ENCODE measurements at regions not wholly inside any gene's neighbourhood (a gene's known extent, or its start where the extent isn't known, plus 50 kb on each side); places are given as distances from the start of the nearest gene placed in this dataset.

GRCh38 chr2:125041846-125042245, 1016.8 kb downstream of the CNTNAP5 start:
- DNase-seq (ENCODE audit: low read depth in 1 of 2, low spot score in 1 of 2): no peak

GRCh38 chr2:125042727-125043126, 1017.6 kb downstream of the CNTNAP5 start:
- no peak for DNase-seq (ENCODE audit: low read depth in 1 of 2, low spot score in 1 of 2)

GRCh38 chr2:125070726-125071505, 1045.8 kb downstream of the CNTNAP5 start:
- no peak for DNase-seq (ENCODE audit: low read depth in 1 of 2, low spot score in 1 of 2)

- no peak for DNase-seq (ENCODE audit: low read depth in 1 of 2, low spot score in 1 of 2)
Measured at GRCh38 chr2:125073440-125073839, 1048.4 kb downstream of the CNTNAP5 start.

GRCh38 chr2:125085904-125086303, 1060.8 kb downstream of the CNTNAP5 start:
- DNase-seq (ENCODE audit: low read depth in 1 of 2, low spot score in 1 of 2): no peak

- no peak for DNase-seq (ENCODE audit: low read depth in 1 of 2, low spot score in 1 of 2)
Measured at GRCh38 chr2:125086313-125087184, 1061.5 kb downstream of the CNTNAP5 start.

GRCh38 chr2:125092276-125093009, 1067.4 kb downstream of the CNTNAP5 start:
- DNase-seq (ENCODE audit: low read depth in 1 of 2, low spot score in 1 of 2): no peak

- no peak for DNase-seq (ENCODE audit: low read depth in 1 of 2, low spot score in 1 of 2)
Measured at GRCh38 chr2:125095826-125096225, 1070.7 kb downstream of the CNTNAP5 start.

- no peak for DNase-seq (ENCODE audit: low read depth in 1 of 2, low spot score in 1 of 2)
Measured at GRCh38 chr2:125106710-125107109, 1081.6 kb downstream of the CNTNAP5 start.

GRCh38 chr2:125107446-125107845, 1082.4 kb downstream of the CNTNAP5 start:
- no peak for DNase-seq (ENCODE audit: low read depth in 1 of 2, low spot score in 1 of 2)

GRCh38 chr2:125108251-125108650, 1083.2 kb downstream of the CNTNAP5 start:
- no peak for DNase-seq (ENCODE audit: low read depth in 1 of 2, low spot score in 1 of 2)

GRCh38 chr2:125125902-125126301, 1100.8 kb downstream of the CNTNAP5 start:
- no peak for DNase-seq (ENCODE audit: low read depth in 1 of 2, low spot score in 1 of 2)

GRCh38 chr2:125160947-125161346, 1135.9 kb downstream of the CNTNAP5 start:
- DNase-seq (ENCODE audit: low read depth in 1 of 2, low spot score in 1 of 2): no peak

GRCh38 chr2:125167152-125167551, 1142.1 kb downstream of the CNTNAP5 start:
- no peak for DNase-seq (ENCODE audit: low read depth in 1 of 2, low spot score in 1 of 2)

- no peak for DNase-seq (ENCODE audit: low read depth in 1 of 2, low spot score in 1 of 2)
Measured at GRCh38 chr2:125167820-125168219, 1142.7 kb downstream of the CNTNAP5 start.

GRCh38 chr2:125168442-125168841, 1143.4 kb downstream of the CNTNAP5 start:
- no peak for DNase-seq (ENCODE audit: low read depth in 1 of 2, low spot score in 1 of 2)

GRCh38 chr2:125169022-125169763, 1144.1 kb downstream of the CNTNAP5 start:
- DNase-seq (ENCODE audit: low read depth in 1 of 2, low spot score in 1 of 2): no peak

- no peak for DNase-seq (ENCODE audit: low read depth in 1 of 2, low spot score in 1 of 2)
Measured at GRCh38 chr2:125169764-125170146, 1144.7 kb downstream of the CNTNAP5 start.

GRCh38 chr2:125172181-125172580, 1147.1 kb downstream of the CNTNAP5 start:
- DNase-seq (ENCODE audit: low read depth in 1 of 2, low spot score in 1 of 2): no peak

GRCh38 chr2:125175415-125175814, 1150.3 kb downstream of the CNTNAP5 start:
- DNase-seq (ENCODE audit: low read depth in 1 of 2, low spot score in 1 of 2): no peak
